HG02588 (cell line): ENCODE measurements at regions not wholly inside any gene's neighbourhood (a gene's known extent, or its start where the extent isn't known, plus 50 kb on each side); places are given as distances from the start of the nearest gene placed in this dataset.

Experiments used
- ATAC-seq: cut with Tn5 transposase; IDR thresholded peaks from one replicate; pipeline ENCODE4 v1.9.1; 2021; ENCODE audit warnings: mild to moderate bottlenecking, moderate library complexity; ENCODE audit not compliant: unreplicated experiment

GRCh38 chr17:71910002-71910401, 210.8 kb upstream of the SOX9 start:
- no peak for ATAC-seq

- ATAC-seq = no peak
Measured at GRCh38 chr17:71914042-71914441, 206.8 kb upstream of the SOX9 start.

GRCh38 chr17:71914812-71915211, 206.0 kb upstream of the SOX9 start:
- no peak for ATAC-seq

GRCh38 chr17:71917715-71918114, 203.1 kb upstream of the SOX9 start:
- ATAC-seq = no peak

DNA sequence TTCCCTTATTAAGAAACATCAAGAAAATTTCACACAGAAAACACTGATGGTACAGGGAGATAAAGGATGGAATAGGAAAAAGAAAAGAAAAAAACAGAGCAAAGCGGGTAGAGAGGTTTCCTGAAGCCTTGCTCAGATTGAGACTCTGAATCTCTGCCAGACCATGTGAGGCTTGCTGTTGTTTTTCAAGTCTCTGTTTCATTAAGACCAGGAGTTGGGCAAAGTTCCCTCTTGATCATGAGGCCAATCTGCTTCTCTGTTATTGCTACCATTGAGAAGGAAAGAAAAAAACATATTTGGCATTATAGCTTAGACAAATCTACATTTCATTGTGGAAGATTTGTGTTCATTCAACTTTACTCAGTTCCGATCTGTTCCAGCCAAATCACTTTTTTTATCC, 201.6 kb upstream of the SOX9 start:
- no peak for ATAC-seq

DNA sequence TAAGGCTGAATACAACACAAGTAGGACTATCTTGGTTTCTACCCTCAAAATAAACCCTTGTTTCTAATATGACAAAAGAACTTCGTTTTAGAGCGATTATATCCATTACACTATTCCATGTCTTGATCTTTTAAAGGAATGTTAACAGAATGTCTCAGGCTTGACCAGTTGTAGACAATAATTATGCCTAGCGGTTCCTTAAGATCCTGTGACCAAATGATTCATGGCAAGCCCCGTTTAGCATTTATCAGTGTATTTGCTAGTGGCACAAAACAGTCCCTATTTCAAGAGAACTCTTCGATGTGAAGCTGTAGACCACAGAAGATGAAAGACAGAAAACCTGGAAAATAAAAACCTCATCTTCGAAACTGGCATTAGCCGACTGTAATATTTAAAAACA, 200.9 kb upstream of the SOX9 start:
- no peak for ATAC-seq

DNA sequence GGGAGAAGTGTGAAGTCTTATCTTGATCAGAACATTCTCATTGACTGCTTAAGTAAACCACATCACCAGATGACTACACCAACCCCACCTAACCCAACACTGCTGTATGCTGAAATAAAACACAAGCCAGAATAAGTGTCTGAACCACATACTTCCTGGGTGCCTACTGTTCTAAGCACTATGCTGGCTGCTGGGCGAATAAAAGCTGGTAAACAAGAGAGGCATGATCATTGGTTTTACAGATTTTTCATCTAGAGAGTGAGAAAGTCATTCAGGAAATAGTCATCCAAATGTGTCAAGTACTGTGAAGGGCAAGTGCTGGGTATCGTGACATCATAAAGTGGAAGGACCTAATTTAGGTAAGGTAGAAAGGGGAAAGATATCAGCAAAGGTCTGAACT, 199.0 kb upstream of the SOX9 start:
- ATAC-seq = no peak

DNA sequence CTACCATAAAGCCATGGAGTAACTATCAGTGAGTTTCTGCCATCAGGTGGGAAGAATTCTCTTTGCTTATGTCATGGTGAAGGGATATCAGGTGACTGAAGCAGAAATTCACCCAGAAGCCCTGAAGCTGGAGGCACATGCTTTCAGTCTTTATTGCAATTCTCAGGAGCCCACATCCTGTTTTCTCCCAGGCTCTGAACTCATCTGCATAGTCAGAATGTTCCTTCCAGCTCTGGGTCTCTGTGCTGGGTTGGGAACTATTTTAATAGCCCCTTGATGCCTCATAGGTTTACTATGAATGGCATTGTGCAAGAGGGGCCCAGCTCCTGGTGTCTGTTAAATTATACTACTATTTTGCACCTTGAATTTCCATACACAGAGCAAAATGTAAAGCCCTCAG, 198.4 kb upstream of the SOX9 start:
- no peak for ATAC-seq

DNA sequence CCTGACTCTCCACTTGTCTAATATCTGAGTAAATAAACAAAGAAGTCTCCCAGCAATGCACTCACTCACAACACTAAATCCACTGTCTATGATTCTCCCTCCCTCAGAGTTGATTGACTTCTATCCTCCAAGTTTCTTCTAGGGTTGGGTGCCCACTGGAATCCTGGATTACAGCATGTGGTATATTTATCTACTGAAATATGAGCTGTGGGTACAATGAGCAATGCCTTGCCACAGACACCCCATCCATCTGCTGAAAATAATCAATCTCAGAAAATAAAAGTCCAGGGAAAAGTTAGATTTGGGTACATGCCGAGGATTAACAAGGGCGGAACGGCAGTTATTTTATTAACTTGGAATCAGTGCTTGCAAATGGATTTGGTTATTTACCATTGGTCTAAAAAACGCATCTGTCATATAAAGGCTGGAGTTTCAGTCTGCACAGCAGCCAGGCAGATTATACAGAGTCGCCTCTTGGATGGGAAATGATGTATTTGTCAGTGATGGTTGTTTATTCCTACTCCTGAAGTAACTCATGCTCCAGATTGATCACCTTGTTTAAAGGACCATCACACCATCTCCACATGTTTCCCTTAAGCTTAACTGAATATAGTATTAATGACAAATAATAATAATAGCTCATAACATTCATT, 193.9 kb upstream of the SOX9 start:
- ATAC-seq = no peak

- ATAC-seq = no peak
Measured at GRCh38 chr17:71933306-71933705, 187.5 kb upstream of the SOX9 start.

DNA sequence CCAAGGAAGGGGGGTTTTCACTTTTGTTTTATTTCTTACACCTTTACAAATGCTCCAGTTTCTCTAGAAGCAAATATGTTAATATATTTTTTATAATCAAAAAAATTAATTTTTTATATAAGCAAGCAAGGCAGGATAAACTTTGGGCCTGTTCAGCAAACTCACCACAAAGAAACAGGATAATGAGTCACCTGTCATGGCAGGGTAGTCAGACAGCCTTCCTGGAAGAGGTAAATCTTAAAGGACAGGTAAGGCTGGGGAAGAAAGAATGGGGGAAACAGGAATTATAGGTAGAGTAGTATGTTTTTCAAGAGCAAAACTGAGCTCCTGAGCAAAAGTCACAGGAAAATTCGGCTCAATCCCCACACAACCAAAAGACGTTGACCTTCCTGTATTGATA, 186.3 kb upstream of the SOX9 start:
- no peak for ATAC-seq

- no peak for ATAC-seq
Measured at GRCh38 chr17:71935341-71935740, 185.5 kb upstream of the SOX9 start.

DNA sequence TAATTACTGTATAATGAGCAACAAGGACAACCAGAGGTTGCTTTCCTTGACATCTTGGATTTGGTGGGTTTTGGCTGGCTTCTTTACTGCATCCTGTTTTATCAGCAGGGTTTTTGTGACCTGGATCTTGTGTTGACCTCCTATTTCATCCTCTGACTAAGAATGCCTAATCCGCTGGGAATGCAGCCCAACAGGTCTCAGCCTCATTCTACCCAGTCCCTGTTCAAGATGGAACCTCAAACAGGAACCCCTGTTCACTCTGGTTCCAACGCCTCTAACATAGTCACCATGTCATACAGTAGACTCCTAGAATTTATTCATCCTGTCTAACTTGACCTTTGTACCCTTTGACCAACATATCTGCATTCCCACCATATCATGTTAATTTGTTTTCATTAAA, 183.8 kb upstream of the SOX9 start:
- no peak for ATAC-seq

DNA sequence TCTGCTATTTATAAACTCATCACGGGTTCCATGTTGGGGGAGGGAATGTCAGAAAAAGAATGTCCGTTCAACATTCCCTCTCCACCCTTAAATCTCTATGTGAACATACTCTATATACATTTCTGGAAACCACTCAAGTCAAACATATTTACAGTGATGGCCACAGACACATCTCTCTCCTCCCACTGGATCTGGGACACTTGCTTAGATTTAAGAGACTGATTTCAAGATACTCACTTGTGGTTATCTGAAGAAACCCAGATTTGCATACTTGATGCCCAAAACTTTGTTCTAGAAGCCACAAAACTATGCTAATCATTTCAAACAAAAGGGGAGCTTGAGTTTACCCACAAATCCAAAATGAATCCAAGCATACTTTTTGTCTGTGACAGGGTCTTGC, 182.9 kb upstream of the SOX9 start:
- no peak for ATAC-seq

DNA sequence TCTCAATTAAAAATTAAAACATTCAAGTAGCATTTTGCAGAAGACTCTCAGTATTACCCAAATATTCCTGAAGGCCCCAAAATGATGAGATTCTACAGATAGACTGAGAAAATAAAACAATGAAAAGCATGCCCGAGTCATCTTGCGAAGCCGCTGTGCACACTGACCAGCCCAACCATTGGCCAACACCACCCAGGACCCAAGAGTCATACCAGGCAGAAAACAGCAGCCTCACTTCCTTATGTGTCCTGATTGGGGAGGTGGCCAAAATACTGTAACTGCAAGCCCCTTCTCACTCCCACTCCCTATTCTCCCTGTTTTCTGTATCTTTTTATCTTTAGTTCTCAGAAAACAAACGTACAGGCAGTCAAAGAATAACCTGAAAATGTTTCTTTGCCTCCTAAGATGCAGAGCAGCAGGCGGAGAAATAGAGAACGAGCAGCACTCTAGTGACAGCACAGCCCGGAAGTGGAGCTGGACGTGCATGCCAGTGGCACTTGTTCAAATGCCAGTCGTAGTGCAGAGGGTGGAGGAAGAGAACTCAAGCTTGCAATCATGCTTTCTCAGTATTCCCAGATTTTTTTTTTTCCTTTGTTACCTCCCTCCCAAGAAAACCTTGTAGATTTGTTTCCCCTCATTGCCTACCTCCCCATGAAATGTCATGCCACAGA, 182.3 kb upstream of the SOX9 start:
- ATAC-seq = no peak

GRCh38 chr17:71941920-71942319, 178.9 kb upstream of the SOX9 start:
- no peak for ATAC-seq

- ATAC-seq = no peak
Measured at GRCh38 chr17:71942626-71943025, 178.2 kb upstream of the SOX9 start.

DNA sequence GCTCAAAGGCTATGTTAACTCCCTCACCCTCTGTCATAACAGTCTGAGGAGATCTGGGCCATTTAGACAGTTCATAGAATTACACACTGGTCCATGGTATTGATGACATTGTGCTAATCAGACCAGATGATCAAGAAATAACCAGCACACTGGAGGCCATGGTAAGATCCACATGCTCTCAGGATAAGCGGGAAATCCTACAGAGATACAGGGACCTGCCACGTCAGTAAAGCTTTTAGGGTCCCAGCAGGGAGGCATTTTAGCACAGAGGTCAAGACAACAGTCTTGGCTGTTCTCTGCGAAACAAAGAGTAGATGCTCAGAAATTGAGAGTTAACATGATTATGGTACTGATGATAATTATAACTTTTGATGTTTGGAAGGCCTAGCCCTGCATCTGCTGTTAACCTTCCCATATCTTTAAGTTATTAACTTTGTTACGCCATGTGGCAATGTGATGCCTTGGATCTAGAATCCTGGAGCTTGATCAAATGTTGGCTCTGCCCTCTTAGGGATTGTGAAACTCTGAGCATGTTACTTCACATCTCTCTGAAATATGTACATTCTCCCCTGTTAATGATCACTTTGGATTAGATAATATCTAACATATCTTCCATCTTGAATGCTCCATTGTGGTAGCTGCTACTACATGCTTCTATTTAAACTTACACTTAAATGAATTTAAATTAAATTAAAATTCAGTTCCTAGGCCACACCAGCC, 172.0 kb upstream of the SOX9 start:
- ATAC-seq = no peak

- ATAC-seq = no peak
Measured at GRCh38 chr17:71959154-71959553, 161.7 kb upstream of the SOX9 start.

- no peak for ATAC-seq
Measured at GRCh38 chr17:71963351-71963750, 157.5 kb upstream of the SOX9 start.

DNA sequence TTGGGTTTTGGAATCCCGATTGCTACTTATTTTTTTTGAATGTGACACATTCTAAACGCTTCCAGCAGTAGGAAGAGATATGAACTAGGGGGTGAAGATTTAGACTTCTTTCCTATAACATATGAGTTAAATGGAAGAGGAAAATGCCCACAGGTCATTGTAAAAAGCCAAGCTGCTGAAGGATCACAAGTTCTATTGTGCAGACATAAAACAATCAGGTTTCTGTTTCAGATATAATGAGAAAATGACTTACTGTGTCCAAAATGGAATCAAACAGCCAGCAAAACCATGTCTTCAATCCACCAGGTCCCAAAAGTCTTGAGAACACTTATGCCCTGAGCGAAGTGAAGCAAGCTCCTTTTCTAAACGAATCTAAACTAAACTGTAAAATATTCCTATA, 157.0 kb upstream of the SOX9 start:
- no peak for ATAC-seq

- no peak for ATAC-seq
Measured at GRCh38 chr17:71964559-71964958, 156.3 kb upstream of the SOX9 start.
